C4-2B (cell line): ENCODE measurements at regions not wholly inside any gene's neighbourhood (a gene's known extent, or its start where the extent isn't known, plus 50 kb on each side); places are given as distances from the start of the nearest gene placed in this dataset.

Source experiments
- H3K27ac ChIP-seq: fragments of 450-650 bp; 2 replicates; pipeline ENCODE4 v1.5.1; 2017
- CTCF ChIP-seq: fragments of 450-650 bp; conservative IDR thresholded peaks from 2 replicates; pipeline ENCODE4 v1.5.1; 2017; ENCODE audit warnings: mild to moderate bottlenecking
- ZFX ChIP-seq: fragments of 450-650 bp; IDR thresholded peaks from 2 replicates; pipeline ENCODE4 v1.6.1; 2017

GRCh38 chr4:108237693-108238092 lies 69.0 kb upstream of the LEF1 start:
- no peak for TF ChIP-seq CTCF
- no peak for TF ChIP-seq ZFX
- no peak overlapping the region for H3K27ac ChIP-seq

DNA sequence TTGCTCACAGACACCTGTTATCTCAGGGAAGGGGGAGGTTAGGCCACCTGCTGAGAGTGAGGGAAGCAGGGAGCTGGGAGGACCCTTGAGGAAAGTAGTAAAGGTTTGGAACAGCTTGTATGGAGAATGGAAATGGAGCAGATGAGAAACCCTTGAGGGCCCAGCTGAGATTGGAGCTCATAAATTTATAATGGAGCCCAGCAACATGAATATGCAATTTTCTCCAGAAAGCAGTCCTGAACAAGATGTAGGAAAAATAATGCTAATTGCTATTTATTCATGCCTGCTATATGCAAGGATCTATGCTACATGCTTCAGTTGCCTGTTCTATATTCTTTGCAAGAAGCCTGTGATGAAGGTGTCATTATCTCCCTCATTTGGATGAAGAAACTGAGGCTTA lies 67.5 kb upstream of the LEF1 start:
- H3K27ac ChIP-seq, result no peak overlapping the region
- TF ChIP-seq ZFX (no peak), CTCF (no peak)

DNA sequence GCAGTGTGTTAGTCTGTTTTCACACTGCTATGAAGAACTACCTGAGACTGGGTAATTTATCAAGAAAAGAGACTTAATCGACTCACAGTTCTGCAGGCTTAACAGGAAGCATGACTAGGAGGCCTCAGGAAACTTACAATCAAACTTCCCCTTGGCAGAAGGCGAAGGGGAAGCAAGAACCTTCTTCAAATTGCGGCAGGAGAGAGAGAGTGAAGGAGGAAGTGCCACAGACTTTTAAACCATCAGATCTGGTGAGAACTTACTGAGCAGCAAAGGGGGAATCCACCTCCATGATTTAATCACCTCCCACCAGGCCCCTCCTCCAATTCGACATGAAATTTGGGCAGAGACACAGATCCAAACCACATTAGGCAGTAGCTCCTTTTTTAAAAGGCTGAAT lies 59.2 kb upstream of the LEF1 start:
- TF ChIP-seq CTCF, result no peak
- no peak for TF ChIP-seq ZFX
- H3K27ac ChIP-seq, result no peak overlapping the region

GRCh38 chr4:108224611-108225053 lies 55.9 kb upstream of the LEF1 start:
- H3K27ac ChIP-seq, result no peak overlapping the region
- no peak for TF ChIP-seq ZFX
- TF ChIP-seq CTCF, result no peak

DNA sequence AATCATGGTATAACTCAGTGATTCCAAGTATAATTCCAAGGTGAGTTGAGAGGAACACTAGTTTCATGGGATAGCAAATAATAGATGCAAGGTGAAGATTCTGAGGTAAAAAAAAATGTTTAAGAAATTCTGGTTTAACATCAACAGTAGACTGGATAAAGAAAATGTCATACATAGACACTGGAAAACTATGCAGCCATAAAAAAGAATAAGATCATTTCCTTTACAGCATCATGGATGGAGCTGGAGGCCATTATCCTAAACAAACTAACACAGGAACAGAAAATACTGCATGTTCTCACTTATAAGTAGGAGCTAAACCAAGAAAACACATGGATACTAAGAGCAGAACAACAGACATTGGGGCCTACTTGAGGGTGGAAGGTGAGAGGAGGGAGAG lies 54.6 kb upstream of the LEF1 start:
- no peak for TF ChIP-seq ZFX
- TF ChIP-seq CTCF, result no peak
- no peak overlapping the region for H3K27ac ChIP-seq

- TF ChIP-seq CTCF, result no peak
- no peak for TF ChIP-seq ZFX
Measured at GRCh38 chr4:108219998-108220397, 51.3 kb upstream of the LEF1 start.

More at GRCh38 chr4:108219998-108220397, 51.3 kb upstream of the LEF1 start:
- H3K27ac ChIP-seq, result no peak overlapping the region
